GM03348 (cell line): ENCODE measurements at regions not wholly inside any gene's neighbourhood (a gene's known extent, or its start where the extent isn't known, plus 50 kb on each side); places are given as distances from the start of the nearest gene placed in this dataset.

ENCODE experiments used
- DNase-seq: peaks from one replicate; pipeline ENCODE4 v3.0.0; 2012; ENCODE audit warnings: low spot score

GRCh38 chr14:82445810-82446570 is 912.3 kb upstream of the SEL1L start:
- no peak for DNase-seq

- no peak for DNase-seq
Measured at GRCh38 chr14:82447586-82447985, 913.9 kb upstream of the SEL1L start.

GRCh38 chr14:82449926-82450468 is 916.3 kb upstream of the SEL1L start:
- DNase-seq = no peak

GRCh38 chr14:82451675-82452074 is 918.0 kb upstream of the SEL1L start:
- DNase-seq = no peak

GRCh38 chr14:82482345-82482744 is 948.7 kb upstream of the SEL1L start:
- no peak for DNase-seq

- no peak for DNase-seq
Measured at GRCh38 chr14:82488473-82488872, 954.8 kb upstream of the SEL1L start.

GRCh38 chr14:82490397-82490796 is 956.7 kb upstream of the SEL1L start:
- DNase-seq = no peak

GRCh38 chr14:82492157-82492556 is 958.5 kb upstream of the SEL1L start:
- no peak for DNase-seq

DNA sequence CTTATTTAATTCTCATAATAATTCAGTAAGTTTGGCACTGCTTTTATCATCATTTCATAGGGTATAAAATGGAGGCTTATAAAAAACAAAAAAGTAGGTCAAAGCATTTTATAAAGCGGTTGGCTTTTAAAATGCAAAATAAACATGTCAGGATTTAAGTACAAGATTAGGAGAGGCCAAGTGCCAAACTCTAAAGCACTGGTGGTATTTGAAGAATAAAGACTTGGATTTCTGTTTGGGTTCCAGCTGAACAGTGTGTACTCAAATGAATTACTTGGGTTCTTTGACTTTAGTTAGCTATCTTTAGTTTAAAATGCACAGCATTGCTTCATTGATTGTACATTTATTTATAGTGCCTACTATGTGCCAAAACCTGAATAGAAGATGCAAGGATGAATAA is 966.6 kb upstream of the SEL1L start:
- no peak for DNase-seq

DNA sequence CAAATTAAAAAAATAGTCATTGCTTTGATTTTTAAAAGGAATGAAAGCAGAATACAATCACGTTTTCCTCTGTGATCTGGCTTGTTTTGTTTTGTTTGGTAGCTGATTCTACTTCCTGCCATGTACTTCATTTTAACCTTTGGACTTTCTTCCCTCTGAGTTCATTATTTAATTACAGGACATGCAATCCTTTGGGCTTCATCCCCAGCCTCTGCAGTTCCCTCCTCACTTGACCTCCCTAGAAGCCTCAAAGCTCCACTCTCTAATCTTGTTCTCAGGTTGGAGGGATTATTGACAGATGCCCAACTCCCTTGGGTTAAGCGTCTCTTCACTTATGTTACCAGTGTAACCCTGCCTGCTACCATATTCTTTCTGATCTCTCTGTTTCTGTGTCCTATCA is 967.9 kb upstream of the SEL1L start:
- DNase-seq = no peak

DNA sequence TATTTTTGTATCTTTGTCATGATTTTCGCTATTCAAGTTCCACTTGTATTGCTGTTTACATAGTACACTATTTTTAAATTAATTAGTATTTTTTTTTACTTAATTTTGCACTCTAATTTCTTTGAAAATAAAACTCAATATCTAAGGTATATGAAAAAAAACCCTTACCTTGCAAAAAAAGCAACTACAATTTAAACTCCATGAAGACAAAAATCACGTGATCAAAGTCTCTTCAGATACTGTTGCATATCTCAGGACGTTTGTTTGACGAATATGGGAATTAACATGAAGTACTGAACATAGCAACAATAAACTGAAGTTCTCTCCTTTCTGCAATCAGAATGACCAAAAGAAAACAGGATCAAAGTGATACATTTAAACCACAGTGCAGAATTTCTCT is 968.4 kb upstream of the SEL1L start:
- no peak for DNase-seq

DNA sequence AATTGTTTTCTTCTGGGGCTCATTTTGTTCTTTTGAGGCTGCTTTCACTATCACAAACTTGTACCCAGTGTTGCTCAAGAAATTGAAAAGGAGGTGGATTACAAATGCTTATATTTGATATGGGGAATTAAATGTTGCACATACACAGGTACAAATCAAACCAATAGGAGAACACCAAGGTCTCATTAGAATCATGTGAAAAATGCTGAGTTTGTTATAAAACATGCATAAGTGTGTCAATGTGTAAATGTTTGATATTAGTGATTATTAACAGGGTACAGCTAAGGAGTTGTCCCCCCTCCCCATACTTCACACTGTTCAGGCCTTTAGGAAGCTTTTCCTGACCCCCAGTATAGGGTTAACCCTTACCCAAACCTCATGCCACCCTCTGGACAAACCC is 971.2 kb upstream of the SEL1L start:
- DNase-seq = no peak

- DNase-seq = no peak
Measured at GRCh38 chr14:82510007-82510406, 976.4 kb upstream of the SEL1L start.

GRCh38 chr14:82511399-82511798 is 977.7 kb upstream of the SEL1L start:
- DNase-seq = no peak

DNA sequence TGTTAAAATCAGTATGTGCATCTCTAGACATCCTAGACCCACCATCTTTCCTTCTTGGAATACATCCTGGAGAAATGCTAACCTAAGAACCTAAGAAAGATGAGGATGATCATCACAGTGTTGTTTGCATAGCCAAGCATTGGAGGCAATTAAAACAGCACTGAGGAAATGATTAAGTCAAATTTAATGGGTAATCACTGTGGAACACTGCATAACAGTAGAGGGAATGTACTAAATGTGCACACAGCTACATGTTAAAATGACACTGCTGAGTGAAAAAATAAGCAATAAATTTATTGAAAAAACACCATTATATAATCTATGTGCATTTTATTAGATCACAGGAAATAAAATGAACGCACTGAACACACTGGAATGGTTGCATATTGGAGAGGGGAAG is 987.1 kb upstream of the SEL1L start:
- no peak for DNase-seq

- no peak for DNase-seq
Measured at GRCh38 chr14:82521191-82521590, 987.5 kb upstream of the SEL1L start.

- no peak for DNase-seq
Measured at GRCh38 chr14:82528016-82528415, 994.4 kb upstream of the SEL1L start.

- DNase-seq = no peak
Measured at GRCh38 chr14:82533351-82533750, 999.7 kb upstream of the SEL1L start.

- DNase-seq = no peak
Measured at GRCh38 chr14:82536566-82536965, 1002.9 kb upstream of the SEL1L start.

- DNase-seq = no peak
Measured at GRCh38 chr14:82537831-82538230, 1004.2 kb upstream of the SEL1L start.

GRCh38 chr14:82546401-82546800 is 1012.7 kb upstream of the SEL1L start:
- no peak for DNase-seq

GRCh38 chr14:82549306-82549990 is 1015.8 kb upstream of the SEL1L start:
- no peak for DNase-seq

GRCh38 chr14:82562881-82563280 is 1029.2 kb upstream of the SEL1L start:
- DNase-seq = no peak

DNA sequence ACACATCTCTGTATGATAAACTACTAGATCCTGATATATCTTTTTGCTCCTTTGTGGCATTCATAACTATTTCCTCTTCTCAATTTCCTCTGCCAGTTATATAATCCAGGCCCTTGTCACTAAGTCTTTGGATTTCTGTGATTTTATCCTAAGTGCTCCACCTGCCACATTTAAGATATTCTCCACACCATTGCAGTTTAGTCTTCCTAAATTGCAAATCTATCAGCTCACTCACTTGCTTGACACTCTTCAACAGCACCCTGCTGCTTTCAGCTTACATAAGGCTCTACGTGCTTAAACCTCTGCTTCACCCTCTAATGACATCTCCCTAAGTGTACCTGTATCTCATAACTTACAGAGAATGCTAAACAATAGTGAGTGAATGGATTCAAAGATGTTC is 1032.2 kb upstream of the SEL1L start:
- DNase-seq = no peak
